ENCODE measurements at regions not wholly inside any gene's neighbourhood (a gene's known extent, or its start where the extent isn't known, plus 50 kb on each side); places are given as distances from the start of the nearest gene placed in this dataset.

GRCh38 chr2:2667690-2668089 is 336.6 kb upstream of the MYT1L start:
- TF ChIP-seq EZH2phosphoT487 (IDR thresholded peaks at IDR 0.05; ENCODE audit: low read length) = no peak
- TF ChIP-seq CTCF (IDR thresholded peaks at IDR 0.05; ENCODE audit: low read length) = no peak
- no peak for TF ChIP-seq EZH2 (optimal IDR thresholded peaks at IDR 0.05; ENCODE audit: low read depth, low read length)

Data from MM.1S (cell line).